GM21528 (cell line): ENCODE measurements at regions not wholly inside any gene's neighbourhood (a gene's known extent, or its start where the extent isn't known, plus 50 kb on each side); places are given as distances from the start of the nearest gene placed in this dataset.
"Not testable (repeated sequence)": the region's sequence is repeated elsewhere in the genome, so short reads cannot be mapped to it uniquely, and the experiment has no call there.

Experiments
- ATAC-seq: cut with Tn5 transposase; IDR thresholded peaks from one replicate; pipeline ENCODE4 v1.9.1; 2021; ENCODE audit warnings: mild to moderate bottlenecking, moderate library complexity; ENCODE audit not compliant: unreplicated experiment, low FRiP score

- no peak for ATAC-seq
Measured at GRCh38 chr20:36082315-36082915, 72.1 kb upstream of the EPB41L1 start.

GRCh38 chr20:36083200-36083599 lies 71.3 kb upstream of the EPB41L1 start:
- ATAC-seq, result not testable (repeated sequence)

- ATAC-seq, result no peak
Measured at GRCh38 chr20:36084356-36084755, 70.2 kb upstream of the EPB41L1 start.

GRCh38 chr20:36084897-36085613 lies 69.5 kb upstream of the EPB41L1 start:
- ATAC-seq, result no peak

DNA sequence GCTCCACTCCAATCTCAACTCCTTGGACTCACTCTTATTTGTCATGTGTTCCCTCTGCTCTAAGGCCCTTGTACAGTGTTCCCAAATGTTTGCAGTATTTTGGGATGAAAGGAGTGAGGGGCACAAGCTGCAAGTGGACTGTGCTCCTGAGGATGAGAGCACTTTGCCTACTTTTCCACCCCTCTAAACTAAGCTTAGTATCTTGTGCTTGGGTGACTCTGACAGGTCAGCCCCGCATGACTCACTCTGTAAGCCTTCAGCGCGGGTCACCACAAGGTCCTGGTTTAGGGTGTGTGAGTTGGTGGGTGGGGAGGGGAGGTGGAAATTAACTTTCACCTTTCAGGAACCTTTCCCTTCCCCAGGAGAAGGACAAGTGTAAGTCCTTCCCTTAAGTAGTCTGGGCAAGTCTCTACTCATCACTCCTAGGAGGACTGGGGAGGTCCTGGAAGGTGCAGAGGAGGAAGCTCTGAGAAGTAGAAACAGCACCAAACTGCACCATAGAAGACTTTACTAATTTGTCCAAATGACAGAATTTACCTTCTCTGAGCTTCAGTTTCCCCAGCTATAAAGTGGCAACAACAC lies 68.8 kb upstream of the EPB41L1 start:
- ATAC-seq, result no peak

- no peak for ATAC-seq
Measured at GRCh38 chr20:36086767-36087166, 67.8 kb upstream of the EPB41L1 start.

DNA sequence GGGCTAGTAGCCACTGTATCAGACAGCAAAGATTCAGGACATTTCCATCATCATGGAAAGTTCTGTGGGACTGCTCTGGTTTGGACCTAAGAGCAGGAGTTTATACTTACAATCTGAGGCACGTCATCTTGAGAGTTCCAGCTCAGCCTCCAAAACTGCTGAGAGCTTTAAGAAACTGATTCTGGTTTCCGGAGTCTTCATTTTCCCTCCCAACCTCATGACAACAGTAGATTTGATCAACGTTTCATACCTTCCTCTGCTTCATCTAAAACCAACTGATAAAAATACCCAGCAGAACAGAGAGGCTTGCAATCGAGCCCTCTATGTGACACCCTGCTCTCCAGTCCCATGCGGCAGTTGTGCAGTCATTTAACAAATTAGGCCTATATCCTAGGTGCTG lies 64.3 kb upstream of the EPB41L1 start:
- ATAC-seq, result no peak

- no peak for ATAC-seq
Measured at GRCh38 chr20:36091561-36092397, 62.8 kb upstream of the EPB41L1 start.

DNA sequence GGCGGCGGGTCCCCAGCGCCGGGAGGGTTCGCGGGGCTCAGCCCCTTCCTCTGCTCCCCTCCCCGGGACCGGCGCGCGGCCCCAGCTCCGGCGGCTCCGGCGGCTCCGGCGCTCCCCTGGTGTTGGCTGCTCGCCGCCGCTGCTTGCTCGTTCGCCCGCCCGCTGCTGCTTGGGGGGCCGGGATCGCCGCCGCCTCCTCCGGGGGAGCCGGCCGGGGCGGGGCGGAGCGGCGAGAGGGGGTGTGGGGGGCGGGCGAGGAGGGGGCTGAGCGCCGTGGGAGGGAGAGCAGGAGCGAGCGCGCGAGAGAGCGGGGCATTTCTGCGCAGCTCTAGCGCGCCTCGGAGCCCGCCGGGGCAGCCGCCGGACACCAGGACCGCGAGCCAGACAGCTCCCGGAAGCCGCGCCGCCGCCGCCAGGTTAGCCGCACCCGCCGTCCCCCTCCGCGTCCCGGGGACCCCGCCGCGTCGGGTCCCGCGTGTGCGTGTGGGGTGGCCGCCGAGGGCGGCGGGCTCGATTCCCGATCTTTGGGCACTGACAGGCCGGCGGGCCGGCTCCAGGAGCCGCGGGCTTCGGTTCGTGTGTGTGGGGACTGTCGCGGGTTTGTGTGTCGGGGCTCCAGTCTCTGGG lies 62.0 kb upstream of the EPB41L1 start:
- no peak for ATAC-seq

DNA sequence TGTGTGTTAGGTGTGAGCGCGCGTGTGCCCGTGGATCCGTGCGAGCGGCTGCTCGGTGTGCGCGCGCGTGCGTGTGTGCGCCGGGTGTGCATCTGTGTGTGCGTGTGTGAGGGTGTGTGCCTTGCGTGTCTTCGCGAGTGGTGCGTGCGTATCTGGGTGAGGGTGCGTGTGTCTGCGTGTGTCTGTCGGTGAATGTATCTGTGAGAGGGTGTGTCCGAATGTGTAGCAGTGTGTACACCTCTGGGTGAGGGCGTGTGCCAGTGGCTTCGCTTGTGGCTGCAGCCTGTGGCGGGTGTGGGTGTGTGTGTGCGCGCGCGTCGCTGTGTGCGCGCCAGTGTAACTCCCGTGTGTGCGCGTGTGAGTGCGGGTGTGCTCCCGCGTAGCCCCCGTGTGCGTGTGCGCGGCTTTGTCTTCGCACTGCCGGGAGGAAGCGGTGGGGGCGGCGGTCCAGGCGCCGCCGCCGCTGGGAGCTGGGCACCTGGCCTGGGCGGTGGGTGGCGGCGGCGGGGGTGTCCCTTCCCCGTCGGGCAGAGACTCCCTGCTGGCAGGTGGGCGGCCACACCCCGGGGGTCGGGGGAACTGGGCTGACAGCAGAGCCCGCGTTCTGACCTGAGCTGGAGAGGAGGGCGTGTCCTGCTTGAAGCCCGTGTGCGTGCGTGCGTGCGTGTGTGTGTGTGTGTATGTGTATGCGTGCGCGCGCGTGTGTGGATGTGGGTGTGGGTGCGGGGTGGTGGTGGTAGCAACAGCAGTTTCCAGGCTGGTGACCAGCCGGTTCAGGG lies 61.3 kb upstream of the EPB41L1 start:
- ATAC-seq, result no peak

- no peak for ATAC-seq
Measured at GRCh38 chr20:36093804-36094145, 60.8 kb upstream of the EPB41L1 start.

DNA sequence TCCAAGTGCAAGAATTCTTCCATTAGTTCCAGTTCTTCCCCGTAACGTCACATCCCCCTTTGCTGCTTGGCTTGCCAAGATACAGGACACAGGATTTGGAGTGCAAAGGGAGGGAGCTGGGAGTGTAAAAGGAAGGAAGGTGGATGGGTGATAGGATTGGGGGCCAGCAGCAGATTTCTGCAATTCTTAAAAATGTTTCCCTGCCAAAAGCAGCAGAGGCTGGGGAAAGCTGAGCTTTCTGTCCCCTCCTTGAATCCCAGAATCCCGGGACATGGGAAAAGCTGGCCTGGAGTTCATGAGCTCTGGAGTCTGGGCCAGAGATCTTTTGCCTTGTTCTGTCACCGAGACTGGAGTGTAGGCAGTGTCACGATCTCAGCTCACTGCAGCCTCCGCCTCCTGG lies 60.0 kb upstream of the EPB41L1 start:
- ATAC-seq, result no peak

DNA sequence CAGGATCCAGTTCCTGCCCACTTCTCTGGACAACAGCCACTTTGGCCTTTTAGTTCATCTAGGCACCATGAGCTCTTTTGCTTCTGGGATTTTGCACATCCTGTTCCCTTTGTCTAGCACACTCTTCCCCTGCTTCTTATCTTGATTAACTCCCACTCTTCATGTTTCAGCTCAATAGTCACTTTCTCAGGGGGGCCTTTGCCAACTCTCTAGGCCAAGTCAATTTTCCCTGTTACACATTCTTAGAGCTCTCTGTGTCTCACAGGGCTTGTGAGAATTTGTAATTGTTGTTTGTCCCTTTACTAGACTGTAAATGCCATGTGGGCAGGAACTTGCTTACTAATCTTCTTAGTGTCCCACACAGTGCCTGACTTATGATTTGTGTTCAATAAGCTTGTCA lies 58.1 kb upstream of the EPB41L1 start:
- ATAC-seq, result no peak

- no peak for ATAC-seq
Measured at GRCh38 chr20:36097337-36098151, 57.0 kb upstream of the EPB41L1 start.

DNA sequence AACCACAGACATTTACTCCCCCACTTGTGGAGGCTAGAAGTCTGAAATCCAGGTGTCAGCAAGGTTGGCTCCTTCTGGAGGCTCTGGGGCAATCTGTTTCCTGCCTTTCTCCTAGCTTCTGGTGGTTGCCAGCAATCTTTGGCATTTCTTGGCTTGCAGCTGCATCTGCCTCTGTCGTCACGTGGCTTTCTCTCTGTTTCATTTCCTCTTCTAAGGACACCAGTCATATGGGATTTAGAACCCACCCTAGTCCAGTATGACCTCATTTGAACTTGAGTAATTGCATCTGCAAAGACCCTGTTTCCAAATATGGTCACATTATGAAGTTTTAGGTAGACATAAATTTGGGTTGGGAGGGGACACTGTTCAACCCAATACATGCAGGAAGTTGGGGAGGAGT lies 56.2 kb upstream of the EPB41L1 start:
- ATAC-seq, result peak; percentile 58

DNA sequence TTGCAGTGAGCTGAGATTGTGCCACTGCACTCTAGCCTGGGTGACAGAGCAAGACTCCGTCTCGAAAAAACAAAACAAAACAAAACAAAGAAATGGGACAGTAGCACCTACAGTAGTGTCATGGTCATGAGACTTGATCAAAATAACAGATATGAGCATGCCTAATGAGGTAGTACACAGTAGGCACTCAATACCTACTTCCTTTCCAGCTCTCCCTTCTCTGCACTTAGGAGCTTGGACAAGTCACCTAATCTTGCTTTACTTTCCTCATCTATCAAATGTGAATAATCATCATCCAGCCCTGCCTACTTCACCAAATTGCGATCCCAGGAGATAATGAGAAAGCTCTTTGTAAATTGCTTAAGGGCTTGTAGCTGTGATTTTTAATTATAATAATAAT lies 55.4 kb upstream of the EPB41L1 start:
- no peak for ATAC-seq

- ATAC-seq, result no peak
Measured at GRCh38 chr20:36101192-36101591, 53.3 kb upstream of the EPB41L1 start.

GRCh38 chr20:36102306-36102705 lies 52.2 kb upstream of the EPB41L1 start:
- no peak for ATAC-seq
